Keratinocyte (primary cell): ENCODE measurements at regions not wholly inside any gene's neighbourhood (a gene's known extent, or its start where the extent isn't known, plus 50 kb on each side); places are given as distances from the start of the nearest gene placed in this dataset.

ENCODE experiments used
- DNase-seq: peaks from one replicate; pipeline ENCODE4 v3.0.0-alpha.2; 2011; ENCODE audit warnings: low read depth, missing footprints, low spot score
- FAIRE-seq: peaks from 2 replicates; lab custom pipeline; 2011; peaks lifted over from hg19 to GRCh38; lab: Jason Lieb, UNC
- H2AFZ ChIP-seq: 2 replicates; pipeline ENCODE4 v1.6.0; 2012; ENCODE audit warnings: low read length, control low read depth, inconsistent platforms; ENCODE audit not compliant: control insufficient read depth
- H3K27ac ChIP-seq: 2 replicates; pipeline ENCODE4 v1.5.1; 2011; ENCODE audit warnings: low read length; ENCODE audit not compliant: control insufficient read depth, insufficient read depth
- H3K27me3 ChIP-seq: 3 replicates; pipeline ENCODE4 v1.6.0; 2011; ENCODE audit warnings: low read length; ENCODE audit not compliant: control insufficient read depth, insufficient read depth; ENCODE audit errors: extremely low read depth
- H3K36me3 ChIP-seq, 2 experiments: 2 replicates in 1 of 2; 3 replicates in 1 of 2; pipeline ENCODE4 v1.5.1; 2011; ENCODE audit warnings: low read length in 2 of 2, mild to moderate bottlenecking in 1 of 2; ENCODE audit not compliant: control insufficient read depth in 2 of 2, insufficient read depth in 2 of 2; ENCODE audit errors: extremely low read depth in 1 of 2
- H3K4me1 ChIP-seq: 3 replicates; pipeline ENCODE4 v1.5.1; 2011; ENCODE audit warnings: low read length; ENCODE audit not compliant: control insufficient read depth, insufficient read depth; ENCODE audit errors: extremely low read depth
- H3K4me2 ChIP-seq: 3 replicates; pipeline ENCODE4 v1.6.0; 2011; ENCODE audit warnings: low read depth, low read length; ENCODE audit not compliant: control insufficient read depth, insufficient read depth; ENCODE audit errors: extremely low read depth
- H3K4me3 ChIP-seq, 3 experiments: fragments of 200-600 bp in 1 of 3; sonication (generic) in 1 of 3; 2 replicates in 2 of 3; 3 replicates in 1 of 3; pipeline ENCODE4 v1.5.1; 2011 to 2016; ENCODE audit warnings: low read length in 3 of 3, mild to moderate bottlenecking in 3 of 3, control low read depth in 2 of 3, inconsistent platforms in 1 of 3, low read depth in 1 of 3, mixed read lengths in 1 of 3, mixed run types in 1 of 3, moderate library complexity in 1 of 3; ENCODE audit not compliant: control insufficient read depth in 2 of 3, insufficient read depth in 2 of 3; ENCODE audit errors: extremely low read depth in 1 of 3
- H3K79me2 ChIP-seq: 2 replicates; pipeline ENCODE4 v1.6.0; 2012; ENCODE audit warnings: low read length; ENCODE audit not compliant: control insufficient read depth, insufficient read depth
- H3K9ac ChIP-seq: 3 replicates; pipeline ENCODE4 v1.6.0; 2011; ENCODE audit warnings: low read length; ENCODE audit not compliant: control insufficient read depth, insufficient read depth; ENCODE audit errors: extremely low read depth
- H3K9me1 ChIP-seq: 3 replicates; pipeline ENCODE4 v1.6.0; 2011; ENCODE audit warnings: low read length; ENCODE audit not compliant: control insufficient read depth, insufficient read depth; ENCODE audit errors: extremely low read depth
- H3K9me3 ChIP-seq: 2 replicates; pipeline ENCODE4 v1.5.1; 2012; ENCODE audit warnings: low read depth, low read length; ENCODE audit not compliant: control insufficient read depth
- H4K20me1 ChIP-seq: 3 replicates; pipeline ENCODE4 v1.6.0; 2011; ENCODE audit warnings: low read length; ENCODE audit not compliant: control insufficient read depth, insufficient read depth; ENCODE audit errors: extremely low read depth
- CTCF ChIP-seq, 3 experiments: IDR thresholded peaks in 1 of 3; conservative IDR thresholded peaks in 1 of 3; optimal IDR thresholded peaks in 1 of 3; 2 replicates in 2 of 3; 3 replicates in 1 of 3; pipeline versions ENCODE3 to v1.5.1; 2011; ENCODE audit warnings: low read length in 3 of 3, mild to moderate bottlenecking in 3 of 3, moderate library complexity in 2 of 3, control low read depth in 1 of 3, inconsistent platforms in 1 of 3; ENCODE audit not compliant: insufficient read depth in 2 of 3; ENCODE audit errors: extremely low read depth in 1 of 3
- EZH2 ChIP-seq: IDR thresholded peaks from one replicate; pipeline ENCODE4 v1.6.1; 2012; ENCODE audit warnings: inconsistent platforms, mild to moderate bottlenecking, low read length, moderate library complexity
- dilution Hi-C: fragments of 300-500 bp; cut with MboI; formaldehyde crosslinking; loops from one replicate; pipeline ENCODE4 v1.7.0; 2020; ENCODE audit warnings: low sequenced_read_pairs; ENCODE audit not compliant: extremely low pct_ligation_motif_present

- Histone ChIP-seq H3K4me3 (no peak overlapping the region), H3K27me3 (peaks cover 3% of the 10 kb centered on the region), H3K27ac (no peak overlapping the region), H3K9me3 (no peaks in the 10 kb centered on the region), H3K4me2 (no peak overlapping the region), H3K9ac (no peak overlapping the region), H3K36me3 (no peaks in the 10 kb centered on the region), H3K4me1 (peaks cover 9% of the 10 kb centered on the region), H2AFZ (no peak overlapping the region), H3K79me2 (no peaks in the 10 kb centered on the region), H4K20me1 (no peaks in the 10 kb centered on the region), H3K9me1 (no peaks in the 10 kb centered on the region)
- dilution Hi-C loops, result no loop called here
- TF ChIP-seq EZH2 (no peak), CTCF (optimal IDR thresholded peaks at IDR 0.05 in 1 of 3, IDR thresholded peaks at IDR 0.05 in 1 of 3, conservative IDR thresholded peaks at IDR 0.05 in 1 of 3; ENCODE audit: extremely low read depth in 1 of 3, insufficient read depth in 2 of 3, low read length in 3 of 3) (no peak)
- DNase-seq, result no peak
- FAIRE-seq, result no peak
These were observed 66.8 kb upstream of the ANKEF1 start for GRCh38 chr20:9968015-9968414.

- H3K4me3 ChIP-seq, result no peak overlapping the region
- H3K27ac ChIP-seq, result no peak overlapping the region
- dilution Hi-C loops, result no loop called here
- no peaks in the 10 kb centered on the region for H4K20me1 ChIP-seq
- peaks cover 3% of the 10 kb centered on the region for H3K27me3 ChIP-seq
- FAIRE-seq, result peak; percentile 61
- H3K4me2 ChIP-seq, result peak overlapping the region; percentile 17
- H2AFZ ChIP-seq, result no peak overlapping the region
- peaks cover 6% of the 10 kb centered on the region for H3K4me1 ChIP-seq
- no peaks in the 10 kb centered on the region for H3K9me1 ChIP-seq
- DNase-seq, result no peak
- no peaks in the 10 kb centered on the region for H3K36me3 ChIP-seq
- TF ChIP-seq EZH2, result no peak
- peak; percentile 41 to 49 (median 46) for TF ChIP-seq CTCF (optimal IDR thresholded peaks at IDR 0.05 in 1 of 3, IDR thresholded peaks at IDR 0.05 in 1 of 3, conservative IDR thresholded peaks at IDR 0.05 in 1 of 3; ENCODE audit: extremely low read depth in 1 of 3, insufficient read depth in 2 of 3, low read length in 3 of 3)
- no peak overlapping the region for H3K9ac ChIP-seq
- no peaks in the 10 kb centered on the region for H3K9me3 ChIP-seq
- H3K79me2 ChIP-seq, result no peaks in the 10 kb centered on the region
These were observed 67.8 kb upstream of the ANKEF1 start for GRCh38 chr20:9966966-9967365.
